NOMO-1 (cell line): ENCODE measurements at regions not wholly inside any gene's neighbourhood (a gene's known extent, or its start where the extent isn't known, plus 50 kb on each side); places are given as distances from the start of the nearest gene placed in this dataset.
"Not testable (repeated sequence)": the region's sequence is repeated elsewhere in the genome, so short reads cannot be mapped to it uniquely, and the experiment has no call there.

Experiments
- DNase-seq, 2 experiments: peaks; one replicate each; lab custom pipeline; 2025; ENCODE audit not compliant: unreplicated experiment in 2 of 2; lab: John Stamatoyannopoulos, UW

DNA sequence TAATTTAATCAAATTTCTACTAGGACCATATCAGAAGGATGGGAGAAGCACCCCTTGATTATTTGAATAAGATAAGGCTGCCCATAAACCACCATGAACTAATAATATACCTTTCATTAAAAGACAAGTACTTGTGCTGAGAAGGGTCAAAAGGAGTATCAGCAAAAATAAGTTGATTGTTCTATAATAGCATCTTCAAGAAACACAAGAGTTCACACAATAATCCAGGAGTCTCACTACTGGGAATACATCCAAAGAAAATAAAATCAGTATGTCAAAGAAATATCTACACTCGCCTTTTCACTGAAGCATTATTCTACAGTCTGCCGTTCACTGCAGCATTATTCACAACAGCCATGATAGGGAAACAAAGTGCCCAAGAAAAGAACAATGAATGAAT is 1310.1 kb upstream of the PCDH9 start:
- no peak for DNase-seq

GRCh38 chr13:68535329-68535728 is 1305.2 kb upstream of the PCDH9 start:
- DNase-seq: no peak

- not testable (repeated sequence) for DNase-seq
These were observed 1297.0 kb upstream of the PCDH9 start for GRCh38 chr13:68527167-68527566.

DNA sequence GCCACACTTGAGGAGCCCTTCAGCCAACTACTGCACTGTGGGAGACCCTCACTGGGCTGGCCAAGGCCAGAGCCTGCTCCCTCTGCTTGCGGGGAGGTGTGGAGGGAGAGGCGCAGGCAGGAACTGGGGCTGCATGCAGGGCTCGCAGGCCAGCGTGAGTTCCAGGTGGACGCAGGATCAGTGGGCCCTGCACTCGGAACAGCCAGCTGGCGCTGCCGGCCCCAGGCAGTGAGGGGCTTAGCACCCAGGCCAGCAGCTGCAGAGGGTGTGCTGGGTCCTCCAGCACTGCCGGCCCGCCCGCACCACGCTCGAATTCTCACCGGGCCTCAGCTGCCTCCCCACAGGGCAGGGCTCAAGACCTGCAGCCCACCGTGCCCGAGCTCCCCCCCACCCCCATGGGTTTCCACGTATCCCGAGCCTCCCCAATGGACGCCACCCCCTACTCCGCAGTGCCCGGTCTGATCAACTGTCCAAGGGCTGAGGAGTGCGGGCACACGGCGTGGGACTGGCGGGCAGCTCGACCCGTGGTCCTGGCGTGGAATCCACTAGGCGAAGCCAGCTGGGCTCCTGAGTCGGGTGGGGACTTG is 1293.8 kb upstream of the PCDH9 start:
- DNase-seq: no peak

DNA sequence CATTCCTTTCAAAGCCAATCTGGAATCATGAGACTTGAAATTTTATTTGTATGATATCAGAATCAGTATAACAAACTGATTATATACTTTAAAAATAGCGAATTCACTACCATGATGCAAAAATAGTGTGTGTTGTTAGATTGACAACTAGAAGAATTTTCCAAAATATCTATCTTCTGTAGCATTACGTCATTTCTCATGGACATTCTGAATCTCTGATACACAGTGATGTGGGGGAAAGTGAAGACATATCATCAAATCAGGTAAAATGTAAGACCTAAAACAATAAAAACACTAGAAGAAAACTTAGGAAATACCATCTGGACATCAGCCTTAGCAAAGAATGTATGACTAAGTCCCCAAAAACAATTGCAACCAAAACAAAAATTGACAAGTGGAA is 1292.0 kb upstream of the PCDH9 start:
- no peak for DNase-seq

- no peak for DNase-seq
These were observed 1279.8 kb upstream of the PCDH9 start for GRCh38 chr13:68509734-68510621.

DNA sequence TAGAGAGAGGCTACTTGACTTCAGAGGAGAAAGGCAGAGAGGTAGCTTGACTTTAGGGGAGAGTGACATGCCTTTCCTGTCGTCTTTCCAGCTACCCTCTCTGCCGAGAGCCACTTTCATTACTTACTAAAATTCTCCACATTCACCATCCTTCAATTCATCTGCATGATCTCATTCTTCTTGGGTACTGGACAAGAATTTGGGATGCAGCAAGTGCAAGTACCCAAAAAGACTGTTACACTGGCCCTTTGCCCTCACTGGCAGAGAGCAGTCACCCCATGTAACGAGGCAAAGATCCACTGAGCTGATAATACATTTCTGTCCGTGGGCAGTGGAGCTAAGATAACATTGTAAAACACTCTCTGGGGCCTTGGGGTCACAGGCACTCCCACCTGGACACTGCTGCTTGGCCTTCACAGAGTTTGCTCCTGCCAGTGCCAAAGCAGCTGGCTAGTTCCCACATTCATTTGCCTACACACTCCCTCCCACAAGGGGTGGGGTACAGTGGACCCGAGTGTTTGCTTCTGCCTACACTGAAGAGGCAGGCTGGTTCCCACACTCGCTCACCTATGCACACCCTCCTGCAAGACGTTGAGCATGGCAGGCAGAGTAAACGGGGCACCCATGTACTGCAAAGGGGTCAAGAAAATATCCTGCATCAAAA is 1276.9 kb upstream of the PCDH9 start:
- no peak for DNase-seq

DNA sequence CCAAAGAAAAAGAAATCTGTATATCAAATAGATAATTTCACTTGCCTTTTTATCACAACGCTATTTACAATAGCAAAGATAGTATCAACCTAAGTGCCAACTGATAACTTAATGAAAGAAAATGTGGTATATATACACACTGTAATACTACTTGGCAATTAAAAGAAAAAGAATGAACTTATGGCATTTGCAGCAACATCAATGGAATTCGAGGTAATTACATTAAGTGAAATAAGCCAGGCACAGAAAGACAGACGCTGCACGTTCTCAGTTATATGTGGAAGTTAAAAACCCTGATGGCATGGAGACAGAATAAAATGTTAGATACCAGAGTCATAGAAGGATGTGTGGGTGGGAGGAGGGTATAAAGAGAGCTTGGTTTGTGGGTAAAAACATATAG is 1260.5 kb upstream of the PCDH9 start:
- DNase-seq: no peak

DNA sequence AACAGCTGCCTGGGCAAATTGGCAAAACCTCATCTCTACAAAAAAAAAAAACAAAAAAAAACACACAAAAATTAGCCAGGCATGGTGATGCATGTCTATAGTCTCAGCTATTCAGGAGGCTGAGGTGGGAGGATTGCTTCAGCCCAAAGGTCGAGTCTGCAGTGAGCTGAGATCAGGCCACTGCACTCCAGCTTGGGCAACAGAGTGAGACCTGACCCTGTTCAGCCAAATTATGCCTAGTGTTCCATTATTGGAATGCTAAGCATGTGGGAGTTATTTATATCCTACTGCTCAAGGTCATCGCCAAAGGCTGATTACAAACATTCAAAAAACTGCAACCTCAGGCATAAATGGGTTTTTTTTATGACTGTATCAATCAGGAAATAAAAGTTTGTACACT is 1251.0 kb upstream of the PCDH9 start:
- no peak for DNase-seq

DNA sequence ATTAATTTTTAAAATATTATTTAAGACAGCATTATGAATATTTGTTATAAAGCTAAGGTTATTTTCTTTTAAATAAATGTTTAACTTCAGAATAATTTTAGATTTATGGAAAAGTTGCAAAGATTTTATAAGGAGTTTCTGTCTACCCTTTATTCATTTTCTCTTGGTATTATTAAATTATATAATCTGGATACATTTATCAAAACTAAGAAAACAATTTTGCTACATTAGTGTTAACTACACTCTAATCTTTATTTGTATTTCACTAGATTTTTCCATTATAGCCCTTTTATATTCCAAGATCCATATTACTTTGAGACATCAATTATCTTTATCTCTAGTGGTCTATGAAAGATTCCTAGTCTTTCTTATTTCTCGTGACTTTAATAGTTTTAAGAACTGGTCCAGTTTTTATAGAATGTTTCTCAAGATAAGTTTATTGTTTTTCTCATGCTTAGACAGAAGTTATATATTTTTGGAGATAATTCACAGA is 1243.7 kb upstream of the PCDH9 start:
- DNase-seq: no peak

GRCh38 chr13:68467160-68467559 is 1237.0 kb upstream of the PCDH9 start:
- no peak for DNase-seq

GRCh38 chr13:68440874-68441273 is 1210.7 kb upstream of the PCDH9 start:
- DNase-seq: no peak

GRCh38 chr13:68439817-68440216 is 1209.7 kb upstream of the PCDH9 start:
- DNase-seq: no peak

GRCh38 chr13:68428292-68428691 is 1198.2 kb upstream of the PCDH9 start:
- no peak for DNase-seq

DNA sequence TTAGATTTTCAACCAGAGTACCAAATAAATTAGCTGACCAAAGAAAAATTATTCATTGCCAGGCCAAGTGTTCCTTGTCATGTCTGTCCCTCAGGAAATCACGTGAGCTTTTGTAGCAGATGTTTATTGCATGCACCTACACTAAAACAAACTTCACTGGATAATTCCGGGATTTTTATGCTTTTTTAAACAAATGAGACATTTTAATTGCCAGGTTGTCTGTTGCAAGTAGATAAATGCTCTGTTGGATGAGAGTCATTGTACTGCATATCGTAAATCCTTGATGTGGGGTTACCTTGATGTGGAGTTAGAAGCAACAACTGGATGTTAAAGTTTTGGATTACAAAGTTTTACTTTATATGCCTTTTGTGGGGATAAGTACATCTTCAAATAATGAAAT is 1187.7 kb upstream of the PCDH9 start:
- DNase-seq: no peak

GRCh38 chr13:68410007-68410406 is 1179.9 kb upstream of the PCDH9 start:
- DNase-seq: no peak

- no peak for DNase-seq
These were observed 1160.9 kb upstream of the PCDH9 start for GRCh38 chr13:68390987-68391386.

- DNase-seq: no peak
These were observed 1156.7 kb upstream of the PCDH9 start for GRCh38 chr13:68386808-68387207.

GRCh38 chr13:68380041-68380973 is 1150.2 kb upstream of the PCDH9 start:
- DNase-seq: no peak

GRCh38 chr13:68378294-68378693 is 1148.2 kb upstream of the PCDH9 start:
- no peak for DNase-seq

DNA sequence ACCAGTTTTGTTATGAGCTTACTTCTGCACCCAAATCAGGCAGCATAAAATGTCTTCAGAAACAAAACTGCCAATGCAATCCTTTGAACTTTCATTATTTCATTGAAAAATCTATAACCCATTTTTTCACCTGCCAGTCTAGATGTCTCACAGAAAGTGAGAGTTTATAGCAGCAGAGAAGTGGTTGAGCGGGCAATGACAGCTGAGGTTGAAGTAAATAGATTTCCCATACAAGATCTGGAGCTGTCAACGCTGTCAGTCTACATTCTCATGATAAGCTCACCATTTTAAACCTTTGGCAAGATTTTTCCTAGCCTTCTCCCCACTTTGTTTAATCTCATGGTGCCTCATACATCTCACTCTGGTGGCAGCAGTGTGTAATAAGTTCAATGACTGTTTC is 1144.9 kb upstream of the PCDH9 start:
- DNase-seq: no peak
